ENCODE measurements at regions not wholly inside any gene's neighbourhood (a gene's known extent, or its start where the extent isn't known, plus 50 kb on each side); places are given as distances from the start of the nearest gene placed in this dataset.

- no peak for DNase-seq (ENCODE audit: low spot score)
Measured at GRCh38 chr9:126221480-126221879, 105.1 kb upstream of the MVB12B start.

GRCh38 chr9:126222363-126222834, 104.2 kb upstream of the MVB12B start:
- DNase-seq (ENCODE audit: low spot score): no peak

- no peak for DNase-seq (ENCODE audit: low spot score)
Measured at GRCh38 chr9:126222835-126223431, 103.7 kb upstream of the MVB12B start.

- no peak for DNase-seq (ENCODE audit: low spot score)
Measured at GRCh38 chr9:126223798-126224531, 102.7 kb upstream of the MVB12B start.

GRCh38 chr9:126225611-126226609, 100.7 kb upstream of the MVB12B start:
- DNase-seq (ENCODE audit: low spot score): no peak

GRCh38 chr9:126226991-126227936, 99.4 kb upstream of the MVB12B start:
- DNase-seq (ENCODE audit: low spot score): no peak

- DNase-seq (ENCODE audit: low spot score): peak; percentile 24
Measured at GRCh38 chr9:126228111-126228780, 98.4 kb upstream of the MVB12B start.

- DNase-seq (ENCODE audit: low spot score): peak; percentile 77
Measured at GRCh38 chr9:126228781-126229444, 97.7 kb upstream of the MVB12B start.

- no peak for DNase-seq (ENCODE audit: low spot score)
Measured at GRCh38 chr9:126229501-126229900, 97.1 kb upstream of the MVB12B start.

GRCh38 chr9:126230692-126231091, 95.9 kb upstream of the MVB12B start:
- no peak for DNase-seq (ENCODE audit: low spot score)

- no peak for DNase-seq (ENCODE audit: low spot score)
Measured at GRCh38 chr9:126232461-126232860, 94.2 kb upstream of the MVB12B start.

GRCh38 chr9:126233175-126233574, 93.5 kb upstream of the MVB12B start:
- no peak for DNase-seq (ENCODE audit: low spot score)

- no peak for DNase-seq (ENCODE audit: low spot score)
Measured at GRCh38 chr9:126233913-126234525, 92.6 kb upstream of the MVB12B start.

GRCh38 chr9:126234681-126235335, 91.8 kb upstream of the MVB12B start:
- no peak for DNase-seq (ENCODE audit: low spot score)

GRCh38 chr9:126235336-126236243, 91.0 kb upstream of the MVB12B start:
- no peak for DNase-seq (ENCODE audit: low spot score)

GRCh38 chr9:126236273-126236672, 90.4 kb upstream of the MVB12B start:
- no peak for DNase-seq (ENCODE audit: low spot score)

GRCh38 chr9:126238415-126238814, 88.2 kb upstream of the MVB12B start:
- DNase-seq (ENCODE audit: low spot score): no peak

- DNase-seq (ENCODE audit: low spot score): no peak
Measured at GRCh38 chr9:126239515-126239914, 87.1 kb upstream of the MVB12B start.

Data from SK-N-DZ (cell line).